HG03039 (cell line): ENCODE measurements at regions not wholly inside any gene's neighbourhood (a gene's known extent, or its start where the extent isn't known, plus 50 kb on each side); places are given as distances from the start of the nearest gene placed in this dataset.
"Not testable (repeated sequence)": the region's sequence is repeated elsewhere in the genome, so short reads cannot be mapped to it uniquely, and the experiment has no call there.

Experiments used
- ATAC-seq: cut with Tn5 transposase; IDR thresholded peaks from one replicate; pipeline ENCODE4 v1.9.1; 2021; ENCODE audit warnings: mild to moderate bottlenecking, moderate library complexity; ENCODE audit not compliant: unreplicated experiment

GRCh38 chr13:61215601-61216000 is 200.0 kb downstream of the PCDH20 start:
- no peak for ATAC-seq

GRCh38 chr13:61215116-61215515 is 200.5 kb downstream of the PCDH20 start:
- no peak for ATAC-seq

GRCh38 chr13:61214551-61214950 is 201.1 kb downstream of the PCDH20 start:
- ATAC-seq, result no peak

- not testable (repeated sequence) for ATAC-seq
Measured at GRCh38 chr13:61205898-61206297, 209.8 kb downstream of the PCDH20 start.

- ATAC-seq, result no peak
Measured at GRCh38 chr13:61204025-61204424, 211.6 kb downstream of the PCDH20 start.

GRCh38 chr13:61202042-61202441 is 213.6 kb downstream of the PCDH20 start:
- no peak for ATAC-seq

- ATAC-seq, result no peak
Measured at GRCh38 chr13:61192826-61193225, 222.8 kb downstream of the PCDH20 start.

- no peak for ATAC-seq
Measured at GRCh38 chr13:61188057-61188456, 227.6 kb downstream of the PCDH20 start.

- ATAC-seq, result no peak
Measured at GRCh38 chr13:61187471-61187870, 228.2 kb downstream of the PCDH20 start.

- no peak for ATAC-seq
Measured at GRCh38 chr13:61183670-61184069, 232.0 kb downstream of the PCDH20 start.

- no peak for ATAC-seq
Measured at GRCh38 chr13:61180234-61180633, 235.4 kb downstream of the PCDH20 start.

GRCh38 chr13:61179741-61180140 is 235.9 kb downstream of the PCDH20 start:
- ATAC-seq, result no peak

GRCh38 chr13:61170856-61171255 is 244.8 kb downstream of the PCDH20 start:
- no peak for ATAC-seq

GRCh38 chr13:61162636-61163035 is 253.0 kb downstream of the PCDH20 start:
- ATAC-seq, result no peak

GRCh38 chr13:61162106-61162505 is 253.5 kb downstream of the PCDH20 start:
- ATAC-seq, result no peak

- ATAC-seq, result no peak
Measured at GRCh38 chr13:61156753-61157152, 258.9 kb downstream of the PCDH20 start.

GRCh38 chr13:61151062-61151461 is 264.6 kb downstream of the PCDH20 start:
- no peak for ATAC-seq

GRCh38 chr13:61149331-61149730 is 266.3 kb downstream of the PCDH20 start:
- no peak for ATAC-seq

GRCh38 chr13:61148691-61149315 is 266.8 kb downstream of the PCDH20 start:
- ATAC-seq, result no peak

- ATAC-seq, result no peak
Measured at GRCh38 chr13:61148211-61148610, 267.4 kb downstream of the PCDH20 start.

GRCh38 chr13:61146571-61146970 is 269.1 kb downstream of the PCDH20 start:
- no peak for ATAC-seq

- ATAC-seq, result no peak
Measured at GRCh38 chr13:61146158-61146557, 269.5 kb downstream of the PCDH20 start.
